Mesenchymal stem cell (in vitro differentiated cells and primary cell): ENCODE measurements at regions not wholly inside any gene's neighbourhood (a gene's known extent, or its start where the extent isn't known, plus 50 kb on each side); places are given as distances from the start of the nearest gene placed in this dataset.

Experiments used
- DNase-seq: peaks from one replicate; pipeline ENCODE4 v3.0.0-alpha.2; 2013
- H2AFZ ChIP-seq: one replicate; pipeline ENCODE4 v1.6.1; 2013; ENCODE audit warnings: low read depth, mild to moderate bottlenecking, control low read depth, inconsistent platforms, low read length, moderate library complexity
- H2AK5ac ChIP-seq: 2 replicates; pipeline ENCODE4 v1.6.1; 2013; ENCODE audit warnings: low read length, moderate library complexity, mild to moderate bottlenecking, inconsistent platforms; ENCODE audit not compliant: severe bottlenecking
- H2BK120ac ChIP-seq: one replicate; pipeline ENCODE4 v1.6.1; 2013; ENCODE audit warnings: low read depth, mild to moderate bottlenecking, inconsistent platforms, low read length, moderate library complexity
- H2BK12ac ChIP-seq, 2 experiments: one replicate each; pipeline ENCODE4 v1.6.1; 2013; ENCODE audit warnings: inconsistent platforms in 2 of 2, low read length in 2 of 2, mild to moderate bottlenecking in 2 of 2, moderate library complexity in 2 of 2, control low read depth in 1 of 2
- H2BK15ac ChIP-seq: one replicate; pipeline ENCODE4 v1.6.1; 2013; ENCODE audit warnings: mild to moderate bottlenecking, low read depth, inconsistent platforms; ENCODE audit not compliant: poor library complexity, severe bottlenecking
- H2BK5ac ChIP-seq: 2 replicates; pipeline ENCODE4 v1.6.1; 2013; ENCODE audit warnings: low read depth, mild to moderate bottlenecking, low read length, control low read depth, inconsistent platforms; ENCODE audit not compliant: poor library complexity, severe bottlenecking
- H3K14ac ChIP-seq, 2 experiments: one replicate each; pipeline ENCODE4 v1.6.1; 2013; ENCODE audit warnings: inconsistent platforms in 2 of 2, low read length in 2 of 2, control low read depth in 1 of 2, mild to moderate bottlenecking in 1 of 2, moderate library complexity in 1 of 2
- H3K18ac ChIP-seq, 2 experiments: one replicate each; pipeline ENCODE4 v1.6.1; 2013; ENCODE audit warnings: inconsistent platforms in 2 of 2, low read length in 2 of 2, control low read depth in 1 of 2, low read depth in 1 of 2, mild to moderate bottlenecking in 1 of 2
- H3K23ac ChIP-seq, 2 experiments: one replicate each; pipeline ENCODE4 v1.6.1; 2013; ENCODE audit warnings: inconsistent platforms in 2 of 2, low read length in 2 of 2, mild to moderate bottlenecking in 2 of 2, moderate library complexity in 2 of 2, control low read depth in 1 of 2
- H3K27ac ChIP-seq: 2 replicates; pipeline ENCODE4 v1.5.1; 2013; ENCODE audit warnings: mild to moderate bottlenecking, moderate library complexity, low read length, control low read depth, inconsistent platforms; ENCODE audit not compliant: poor library complexity, severe bottlenecking
- H3K27me3 ChIP-seq, 2 experiments: 2 replicates each; pipeline versions ENCODE4 v1.6.1 to v1.7.0; 2013; ENCODE audit warnings: low read length in 2 of 2, mild to moderate bottlenecking in 2 of 2, moderate library complexity in 2 of 2, control low read depth in 1 of 2, inconsistent platforms in 1 of 2; ENCODE audit not compliant: control insufficient read depth in 1 of 2, insufficient read depth in 1 of 2
- H3K36me3 ChIP-seq, 2 experiments: 2 replicates each; pipeline versions ENCODE4 v1.6.1 to v1.7.0; 2013; ENCODE audit warnings: low read length in 2 of 2, control low read depth in 1 of 2, inconsistent platforms in 1 of 2, low read depth in 1 of 2, mild to moderate bottlenecking in 1 of 2; ENCODE audit not compliant: insufficient read depth in 2 of 2, control insufficient read depth in 1 of 2
- H3K4ac ChIP-seq, 2 experiments: one replicate each; pipeline ENCODE4 v1.6.1; 2013; ENCODE audit warnings: inconsistent platforms in 2 of 2, low read length in 2 of 2, mild to moderate bottlenecking in 2 of 2, moderate library complexity in 2 of 2, control low read depth in 1 of 2, low read depth in 1 of 2
- H3K4me1 ChIP-seq: 2 replicates; pipeline ENCODE4 v1.6.1; 2013; ENCODE audit warnings: low read depth, low read length, control low read depth; ENCODE audit not compliant: control insufficient read depth, insufficient read depth
- H3K4me2 ChIP-seq: 2 replicates; pipeline ENCODE4 v1.6.1; 2013; ENCODE audit warnings: low read length, mild to moderate bottlenecking, inconsistent platforms; ENCODE audit not compliant: poor library complexity, severe bottlenecking
- H3K4me3 ChIP-seq, 2 experiments: 2 replicates each; pipeline versions ENCODE4 v1.5.1 to v1.7.0; 2013; ENCODE audit warnings: low read length in 2 of 2, mild to moderate bottlenecking in 2 of 2, control low read depth in 1 of 2, low read depth in 1 of 2; ENCODE audit not compliant: insufficient read depth in 1 of 2
- H3K79me1 ChIP-seq: replicated peaks from 2 replicates; pipeline ENCODE4 v1.6.1; 2013; ENCODE audit warnings: mild to moderate bottlenecking, control low read depth, low read length, inconsistent platforms; ENCODE audit not compliant: poor library complexity, severe bottlenecking
- H3K9ac ChIP-seq: 2 replicates; pipeline ENCODE4 v1.7.0; 2013; ENCODE audit warnings: mild to moderate bottlenecking, low read length, moderate library complexity
- H3K9me3 ChIP-seq: 2 replicates; pipeline ENCODE4 v1.7.0; 2013; ENCODE audit warnings: mild to moderate bottlenecking, low read length; ENCODE audit not compliant: control insufficient read depth
- H4K8ac ChIP-seq: one replicate; pipeline ENCODE4 v1.6.1; 2013; ENCODE audit warnings: inconsistent platforms, mild to moderate bottlenecking, low read length, moderate library complexity
- H4K91ac ChIP-seq: one replicate; pipeline ENCODE4 v1.6.1; 2013; ENCODE audit warnings: mild to moderate bottlenecking, low read length, inconsistent platforms
- WGBS: methylation state at CpG from one replicate; pipeline ENCODE4 v1.1.7; 2013; ENCODE audit warnings: mixed read lengths; 5-methylcytosine and 5-hydroxymethylcytosine counted together

- no peak overlapping the region for H4K91ac ChIP-seq
- no peak overlapping the region for H3K4ac ChIP-seq
- no peaks in the 10 kb centered on the region for H3K36me3 ChIP-seq
- H2BK5ac ChIP-seq: no peak overlapping the region
- 75% methylated on average over 3 of the region's 3 CpGs for WGBS
- H3K9me3 ChIP-seq: no peaks in the 10 kb centered on the region
- no peaks in the 10 kb centered on the region for H3K4me1 ChIP-seq
- H3K23ac ChIP-seq: no peak overlapping the region
- H3K4me3 ChIP-seq: no peak overlapping the region
- no peak overlapping the region for H4K8ac ChIP-seq
- H3K14ac ChIP-seq: no peak overlapping the region
- peaks cover 7 to 12% of the 10 kb centered on the region in 2 experiments for H3K27me3 ChIP-seq
- no peak overlapping the region for H2BK120ac ChIP-seq
- H3K9ac ChIP-seq: no peak overlapping the region
- no peak overlapping the region for H2BK12ac ChIP-seq
- no peak overlapping the region for H2AFZ ChIP-seq
- H2AK5ac ChIP-seq: no peak overlapping the region
- H3K79me1 ChIP-seq: no peaks in the 10 kb centered on the region
- no peak for DNase-seq
- no peak overlapping the region for H2BK15ac ChIP-seq
- H3K4me2 ChIP-seq: no peak overlapping the region
- H3K18ac ChIP-seq: no peak overlapping the region
- no peak overlapping the region for H3K27ac ChIP-seq
These were observed 216.6 kb downstream of the PAX3 start for GRCh38 chr2:222082201-222082600.

DNA sequence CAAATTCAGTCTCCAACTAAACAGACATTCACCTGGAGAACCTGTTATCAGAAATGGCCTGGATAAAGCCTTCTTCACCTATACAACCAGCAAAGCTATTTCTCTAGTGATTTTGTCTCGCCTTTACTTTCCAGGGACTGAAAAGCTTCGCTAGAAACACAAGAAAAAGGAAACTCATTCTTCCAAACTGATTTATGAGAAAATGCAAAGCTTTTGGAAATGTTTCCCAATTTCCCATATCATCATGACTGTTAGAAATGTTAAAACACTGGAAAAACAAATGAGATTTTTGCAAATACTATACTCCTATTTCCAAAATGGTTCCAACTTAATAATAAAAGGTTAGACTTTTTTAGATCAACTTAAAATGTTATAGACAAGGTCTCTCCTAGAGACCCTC lies 218.7 kb downstream of the PAX3 start:
- 48% methylated on average over 2 of the region's 2 CpGs for whole genome bisulfite sequencing
- no peak overlapping the region for H2BK15ac ChIP-seq
- no peak overlapping the region for H2BK12ac ChIP-seq
- no peaks in the 10 kb centered on the region for H3K4me1 ChIP-seq
- no peak overlapping the region for H3K27ac ChIP-seq
- no peaks in the 10 kb centered on the region for H3K79me1 ChIP-seq
- no peak overlapping the region for H3K23ac ChIP-seq
- no peaks in the 10 kb centered on the region for H3K9me3 ChIP-seq
- H2BK5ac ChIP-seq: no peak overlapping the region
- H3K27me3 ChIP-seq: peaks cover 7 to 14% of the 10 kb centered on the region in 2 experiments
- no peak overlapping the region for H3K4me3 ChIP-seq
- H3K4ac ChIP-seq: no peak overlapping the region
- no peaks in the 10 kb centered on the region for H3K36me3 ChIP-seq
- H4K8ac ChIP-seq: no peak overlapping the region
- no peak overlapping the region for H2AK5ac ChIP-seq
- no peak overlapping the region for H3K14ac ChIP-seq
- no peak for DNase-seq
- H3K4me2 ChIP-seq: no peak overlapping the region
- no peak overlapping the region for H3K9ac ChIP-seq
- H4K91ac ChIP-seq: no peak overlapping the region
- no peak overlapping the region for H2AFZ ChIP-seq
- no peak overlapping the region for H2BK120ac ChIP-seq
- no peak overlapping the region for H3K18ac ChIP-seq

- no peaks in the 10 kb centered on the region for H3K79me1 ChIP-seq
- no peak for DNase-seq
- H2BK5ac ChIP-seq: no peak overlapping the region
- no peak overlapping the region for H2BK12ac ChIP-seq
- H3K36me3 ChIP-seq: no peaks in the 10 kb centered on the region
- no peak overlapping the region for H2AK5ac ChIP-seq
- H3K23ac ChIP-seq: no peak overlapping the region
- no peak overlapping the region for H4K91ac ChIP-seq
- no peak overlapping the region for H2AFZ ChIP-seq
- no peak overlapping the region for H3K14ac ChIP-seq
- no peak overlapping the region for H3K4me3 ChIP-seq
- H2BK120ac ChIP-seq: no peak overlapping the region
- 79% methylated on average over 7 of the region's 7 CpGs for WGBS
- no peak overlapping the region for H4K8ac ChIP-seq
- no peak overlapping the region for H3K27ac ChIP-seq
- no peak overlapping the region for H3K4me2 ChIP-seq
- no peaks in the 10 kb centered on the region for H3K9me3 ChIP-seq
- no peak overlapping the region for H3K4ac ChIP-seq
- H2BK15ac ChIP-seq: no peak overlapping the region
- no peaks in the 10 kb centered on the region for H3K4me1 ChIP-seq
- peaks cover 11 to 23% of the 10 kb centered on the region in 2 experiments for H3K27me3 ChIP-seq
- H3K18ac ChIP-seq: no peak overlapping the region
- H3K9ac ChIP-seq: no peak overlapping the region
These were observed 221.7 kb downstream of the PAX3 start for GRCh38 chr2:222076973-222077690.

DNA sequence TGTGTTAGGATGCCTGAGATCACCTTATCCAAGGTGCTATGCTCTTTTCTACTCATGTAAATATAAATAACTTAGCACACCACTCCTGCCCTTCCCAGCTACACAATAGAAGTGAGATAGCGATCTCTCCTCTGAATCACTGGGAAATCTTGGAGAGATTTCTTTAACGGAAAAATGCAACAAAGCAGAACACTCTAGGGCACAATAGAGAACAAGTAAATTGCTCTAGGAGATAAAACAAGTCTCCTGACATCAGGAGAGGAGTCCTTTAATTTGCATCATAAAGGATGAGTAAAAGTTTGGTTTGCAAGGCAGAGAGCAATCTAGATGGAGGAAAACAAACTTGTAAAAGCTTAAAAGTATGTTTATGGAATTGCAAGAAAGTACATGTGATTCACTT lies 224.1 kb downstream of the PAX3 start:
- Histone ChIP-seq H3K36me3 (no peaks in the 10 kb centered on the region), H3K4ac (no peak overlapping the region), H3K27me3 (peaks cover 7 to 12% of the 10 kb centered on the region in 2 experiments), H3K9ac (no peak overlapping the region), H2BK15ac (no peak overlapping the region), H2AK5ac (no peak overlapping the region), H4K8ac (no peak overlapping the region), H2AFZ (no peak overlapping the region), H4K91ac (no peak overlapping the region), H3K18ac (no peak overlapping the region), H3K14ac (no peak overlapping the region), H2BK5ac (no peak overlapping the region), H3K23ac (no peak overlapping the region), H3K9me3 (no peaks in the 10 kb centered on the region), H3K4me1 (no peaks in the 10 kb centered on the region), H2BK120ac (no peak overlapping the region), H3K27ac (no peak overlapping the region), H3K4me3 (no peak overlapping the region), H3K79me1 (no peaks in the 10 kb centered on the region), H2BK12ac (no peak overlapping the region), H3K4me2 (no peak overlapping the region)
- 0% methylated on average over 1 of the region's 2 CpGs for WGBS
- DNase-seq: no peak
